ENCODE measurements at regions not wholly inside any gene's neighbourhood (a gene's known extent, or its start where the extent isn't known, plus 50 kb on each side); places are given as distances from the start of the nearest gene placed in this dataset.

DNA sequence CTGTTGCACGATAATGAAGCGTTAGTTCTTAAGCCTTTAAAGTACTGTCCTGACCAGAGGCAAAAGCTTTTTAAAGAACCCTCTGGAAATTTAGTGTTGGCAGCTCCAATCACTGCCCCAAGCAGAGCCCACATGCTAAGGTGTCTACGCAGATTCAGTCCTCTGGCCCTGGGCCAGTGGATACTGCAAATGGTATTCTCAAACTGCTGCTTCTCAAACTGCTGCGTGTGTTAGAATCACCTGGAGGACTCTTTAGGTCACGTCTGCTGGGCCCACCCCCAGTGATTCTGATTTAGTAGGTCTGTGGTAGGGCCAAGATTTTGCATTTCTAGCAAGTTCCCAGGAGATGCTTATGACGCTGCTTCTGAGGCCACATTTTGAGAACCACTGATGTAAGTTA, 96.0 kb upstream of the CCDC28A start:
- intact Hi-C loops (cut with micrococcal nuclease; ENCODE audit: unreplicated experiment) (no loop called here), in situ Hi-C loops (cut with HindIII; ENCODE audit: extremely low pct_ligation_motif_present, low pct_unique_long_range_greater_than_20kb) (loop anchor here (25.0 kb wide), 1 partner anchor 685 kb away; the partner anchor contains the start of gene CITED2)
- POLR2A ChIA-PET, result no interaction called here
- Histone ChIP-seq H3K4me1 (ENCODE audit: insufficient read depth, low read length) (peaks cover 8% of the 10 kb centered on the region; the same call in 1 of the 2 replicates), H4K20me1 (ENCODE audit: insufficient read depth, low read length) (no peaks in the 10 kb centered on the region), H2AFZ (ENCODE audit: low read length) (no peak overlapping the region), H3K9me3 (ENCODE audit: low read length) (no peaks in the 10 kb centered on the region), H3K4me2 (ENCODE audit: low read depth, low read length) (no peak overlapping the region), H3K27me3 (ENCODE audit: control insufficient read depth in 1 of 2, insufficient read depth in 2 of 2, low read length in 2 of 2) (no peaks in the 10 kb centered on the region), H3K4me3 (replicated peaks in 1 of 3; ENCODE audit: insufficient read depth in 1 of 3, low read depth in 2 of 3, low read length in 3 of 3) (no peak overlapping the region), H3K27ac (ENCODE audit: extremely low read length, insufficient read depth, low read length) (no peak overlapping the region), H3K79me2 (ENCODE audit: insufficient read depth, low read length) (no peaks in the 10 kb centered on the region), H3K9ac (ENCODE audit: insufficient read depth, low read depth, low read length) (no peak overlapping the region), H3K36me3 (replicated peaks in 1 of 2; ENCODE audit: control insufficient read depth in 1 of 2, insufficient read depth in 2 of 2, low read length in 2 of 2) (no peaks in the 10 kb centered on the region)
- DNase-seq (ENCODE audit: low spot score) (no peak), FAIRE-seq (no peak), ATAC-seq (no peak)
- TF ChIP-seq ZNF543 (CRISPR knock-in tag; IDR thresholded peaks at IDR 0.05), result no peak
- no peak for TF ChIP-seq ZNF547 (CRISPR knock-in tag; IDR thresholded peaks at IDR 0.05)
- TF ChIP-seq MXD4 (CRISPR knock-in tag; IDR thresholded peaks at IDR 0.05), result no peak
- TF ChIP-seq, protein P1, sequence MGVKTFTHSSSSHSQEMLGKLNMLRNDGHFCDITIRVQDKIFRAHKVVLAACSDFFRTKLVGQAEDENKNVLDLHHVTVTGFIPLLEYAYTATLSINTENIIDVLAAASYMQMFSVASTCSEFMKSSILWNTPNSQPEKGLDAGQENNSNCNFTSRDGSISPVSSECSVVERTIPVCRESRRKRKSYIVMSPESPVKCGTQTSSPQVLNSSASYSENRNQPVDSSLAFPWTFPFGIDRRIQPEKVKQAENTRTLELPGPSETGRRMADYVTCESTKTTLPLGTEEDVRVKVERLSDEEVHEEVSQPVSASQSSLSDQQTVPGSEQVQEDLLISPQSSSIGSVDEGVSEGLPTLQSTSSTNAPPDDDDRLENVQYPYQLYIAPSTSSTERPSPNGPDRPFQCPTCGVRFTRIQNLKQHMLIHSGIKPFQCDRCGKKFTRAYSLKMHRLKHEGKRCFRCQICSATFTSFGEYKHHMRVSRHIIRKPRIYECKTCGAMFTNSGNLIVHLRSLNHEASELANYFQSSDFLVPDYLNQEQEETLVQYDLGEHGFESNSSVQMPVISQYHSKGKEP (CRISPR knock-in tag; IDR thresholded peaks at IDR 0.05), result no peak
- TF ChIP-seq ZNF562 (CRISPR knock-in tag; IDR thresholded peaks at IDR 0.05; ENCODE audit: borderline replicate concordance), result no peak
- TF ChIP-seq ZMYM4 (CRISPR knock-in tag; IDR thresholded peaks at IDR 0.05), result no peak
- TF ChIP-seq HNF4G (IDR thresholded peaks at IDR 0.05; ENCODE audit: borderline replicate concordance, low read depth, low read length), result no peak
- TF ChIP-seq HNF4G (CRISPR knock-in tag; IDR thresholded peaks at IDR 0.05; ENCODE audit: borderline replicate concordance, low read depth), result no peak
- TF ChIP-seq, protein P2, sequence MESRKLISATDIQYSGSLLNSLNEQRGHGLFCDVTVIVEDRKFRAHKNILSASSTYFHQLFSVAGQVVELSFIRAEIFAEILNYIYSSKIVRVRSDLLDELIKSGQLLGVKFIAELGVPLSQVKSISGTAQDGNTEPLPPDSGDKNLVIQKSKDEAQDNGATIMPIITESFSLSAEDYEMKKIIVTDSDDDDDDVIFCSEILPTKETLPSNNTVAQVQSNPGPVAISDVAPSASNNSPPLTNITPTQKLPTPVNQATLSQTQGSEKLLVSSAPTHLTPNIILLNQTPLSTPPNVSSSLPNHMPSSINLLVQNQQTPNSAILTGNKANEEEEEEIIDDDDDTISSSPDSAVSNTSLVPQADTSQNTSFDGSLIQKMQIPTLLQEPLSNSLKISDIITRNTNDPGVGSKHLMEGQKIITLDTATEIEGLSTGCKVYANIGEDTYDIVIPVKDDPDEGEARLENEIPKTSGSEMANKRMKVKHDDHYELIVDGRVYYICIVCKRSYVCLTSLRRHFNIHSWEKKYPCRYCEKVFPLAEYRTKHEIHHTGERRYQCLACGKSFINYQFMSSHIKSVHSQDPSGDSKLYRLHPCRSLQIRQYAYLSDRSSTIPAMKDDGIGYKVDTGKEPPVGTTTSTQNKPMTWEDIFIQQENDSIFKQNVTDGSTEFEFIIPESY (CRISPR knock-in tag; IDR thresholded peaks at IDR 0.05), result no peak
- CTCF ChIA-PET (ENCODE audit: low intra/inter-chr PET ratio, low total read pairs), result no interaction called here
- WGBS (ENCODE audit: low lambda C conversion rate), result 95% methylated on average over 6 of the region's 6 CpGs
- BruUV-seq (replicated peaks), result no TSS peak
